Left cardiac atrium (tissue), 4 donors: ENCODE measurements at regions not wholly inside any gene's neighbourhood (a gene's known extent, or its start where the extent isn't known, plus 50 kb on each side); places are given as distances from the start of the nearest gene placed in this dataset.

Experiments
- ATAC-seq, 2 donors: fragments of 200-7000 bp; cut with Tn5 transposase; one replicate each; pipeline ENCODE4 v1.9.1; 2020; ENCODE audit warnings: mild to moderate bottlenecking in 2 of 2, moderate library complexity in 2 of 2
- DNase-seq: peaks from one replicate; pipeline ENCODE4 v3.0.0-alpha.2; 2020
- intact Hi-C, 2 donors: fragments of 100-400 bp; cut with DNase I; formaldehyde crosslinking; loops; one replicate each; pipeline versions ENCODE4 v1.14.1 to v1.15.1; 2022 to 2023
- donor health status: DM: no; HTN: yes; CAD: no.
- donor health status: DM: no; HTN: yes; CAD: no; lungs with severe emphysema.
- donor health status: DM: yes; HTN: yes; CAD: no.
- donor health status: Dilated cardiomyopathy.

DNA sequence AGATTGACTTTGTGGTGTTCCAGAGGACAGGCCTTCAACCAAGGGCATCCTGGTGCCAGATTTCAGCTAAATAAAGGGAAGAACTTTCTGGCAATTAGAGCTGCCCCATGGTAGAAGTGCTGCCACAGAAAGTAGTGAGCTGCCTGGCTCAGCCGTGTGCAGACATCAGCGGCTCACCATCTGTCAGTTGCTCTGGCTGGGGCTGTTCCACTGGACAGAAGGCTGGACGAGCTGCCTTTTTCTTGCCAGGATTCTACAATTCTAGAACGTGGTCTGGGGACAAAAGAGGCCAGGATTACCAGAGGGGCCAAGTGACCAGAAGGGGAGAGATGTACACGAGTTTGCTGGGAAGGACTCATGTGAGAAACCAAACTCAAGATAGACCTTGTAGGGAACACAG is 107.0 kb upstream of the RPL38 start:
- no peak for ATAC-seq
- no peak for DNase-seq
- intact Hi-C loops: no loop called here

DNA sequence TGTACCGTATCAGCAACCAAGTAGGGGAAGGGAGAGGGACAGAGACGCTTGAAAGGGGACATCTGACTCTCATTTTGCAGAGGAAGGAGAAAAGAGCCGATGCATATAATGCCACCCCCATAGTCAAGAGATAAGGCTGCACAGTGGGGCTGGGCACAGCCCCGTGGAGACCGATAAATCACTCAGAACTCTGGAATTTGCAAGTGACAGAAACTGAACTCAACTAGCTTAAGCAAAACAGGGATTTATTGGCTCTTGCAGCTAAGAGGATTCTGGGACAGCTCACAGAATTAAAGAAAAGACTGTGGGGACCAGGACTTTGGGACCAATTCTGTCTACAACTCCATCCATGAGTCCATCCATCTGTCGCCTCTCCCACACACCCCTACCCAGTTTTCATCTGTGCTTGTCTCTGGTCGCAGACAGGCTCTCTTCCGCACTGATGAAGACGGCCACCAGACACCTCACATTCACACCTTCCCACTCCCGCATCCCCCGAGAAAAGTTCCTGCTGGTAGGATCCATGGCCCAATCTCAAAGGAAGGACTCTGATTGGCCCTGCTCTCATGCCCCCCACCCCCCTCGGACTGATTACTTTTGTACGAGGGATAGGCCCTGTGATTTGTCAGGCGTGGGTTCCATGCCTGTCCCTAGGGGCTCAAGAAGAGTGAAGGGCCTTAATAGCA is 105.9 kb upstream of the RPL38 start:
- ATAC-seq (no peak), DNase-seq (no peak)
- intact Hi-C loops: no loop called here

DNA sequence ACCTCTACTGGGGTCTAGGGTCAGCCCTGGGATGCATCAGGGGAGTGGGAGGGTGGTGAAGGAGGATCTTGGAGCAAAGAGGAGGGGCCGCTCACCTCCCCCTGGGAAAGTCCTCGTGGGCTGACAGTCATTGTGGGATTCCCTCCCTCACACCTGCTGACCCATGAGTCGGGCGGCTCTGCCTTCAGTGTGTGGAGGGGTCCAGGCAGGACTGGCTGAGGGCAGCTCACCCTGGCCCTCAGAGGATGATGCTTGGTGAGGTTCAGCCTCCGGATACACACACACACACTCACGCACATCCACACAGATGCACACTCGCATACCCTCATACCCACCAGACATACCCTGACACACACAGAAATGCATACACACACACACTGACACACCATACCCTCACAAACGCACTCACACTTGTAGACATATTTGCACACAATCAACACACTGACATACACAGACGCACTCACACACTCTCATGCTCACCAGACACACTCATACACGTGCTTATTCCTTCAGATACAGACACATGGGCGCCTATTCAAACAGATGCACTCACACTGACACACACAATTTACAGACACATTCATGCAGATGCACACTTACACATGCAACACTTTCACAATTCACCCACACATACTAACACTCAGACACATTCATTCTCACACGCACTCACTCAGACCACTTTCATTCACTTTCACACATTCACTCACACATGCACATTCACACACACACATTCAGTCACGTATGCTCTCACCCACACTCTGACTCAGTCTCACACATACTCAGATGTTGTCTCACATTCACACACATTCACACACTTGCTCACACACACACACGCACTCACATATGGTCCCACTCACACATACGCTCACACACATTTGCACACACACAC is 105.1 kb upstream of the RPL38 start:
- DNase-seq: no peak
- no peak for ATAC-seq
- intact Hi-C loops: no loop called here

DNA sequence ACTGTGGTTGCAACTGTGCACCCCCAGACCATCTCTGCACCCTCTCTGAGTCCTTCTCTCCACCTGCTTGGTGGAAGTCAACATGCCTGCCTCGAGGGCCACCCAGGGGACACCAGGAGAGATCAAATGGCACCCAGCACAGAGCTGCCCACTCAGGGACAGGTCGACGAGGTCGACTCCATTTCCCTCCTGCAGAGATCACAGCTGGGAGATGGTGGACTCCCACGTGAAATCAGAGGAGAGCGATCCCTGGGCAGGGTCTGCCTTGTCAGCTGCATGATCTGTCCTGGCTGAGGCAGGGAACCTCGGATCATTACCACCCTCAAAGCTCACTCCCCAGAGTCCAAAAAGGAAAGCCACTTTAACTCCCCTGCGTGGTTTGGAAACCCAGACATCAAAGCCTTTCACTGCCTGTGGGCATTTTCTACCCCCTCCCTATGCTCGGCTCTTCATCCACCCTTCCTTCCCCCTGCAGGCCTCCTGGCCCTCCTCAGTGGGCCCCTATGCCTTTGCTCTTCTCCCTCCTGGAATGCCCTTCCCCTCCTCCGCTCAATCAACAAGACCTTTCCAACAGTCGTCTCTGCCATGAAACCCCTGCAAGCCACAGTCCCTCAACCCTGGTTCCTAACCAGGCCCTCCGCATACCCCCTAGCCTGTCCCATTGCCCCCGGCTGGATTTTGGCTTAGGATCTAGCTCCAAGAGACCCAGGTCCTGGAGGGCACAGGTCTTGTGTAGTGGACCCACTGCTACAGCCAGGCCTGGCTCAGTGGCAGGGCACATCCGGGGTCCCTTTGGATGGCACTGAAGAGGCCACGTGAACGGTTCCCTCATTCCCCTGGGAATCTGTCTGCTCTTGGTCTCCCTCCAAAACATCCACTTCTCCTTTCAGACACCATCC is 103.8 kb upstream of the RPL38 start:
- ATAC-seq (no peak), DNase-seq (no peak)
- intact Hi-C loops: no loop called here

DNA sequence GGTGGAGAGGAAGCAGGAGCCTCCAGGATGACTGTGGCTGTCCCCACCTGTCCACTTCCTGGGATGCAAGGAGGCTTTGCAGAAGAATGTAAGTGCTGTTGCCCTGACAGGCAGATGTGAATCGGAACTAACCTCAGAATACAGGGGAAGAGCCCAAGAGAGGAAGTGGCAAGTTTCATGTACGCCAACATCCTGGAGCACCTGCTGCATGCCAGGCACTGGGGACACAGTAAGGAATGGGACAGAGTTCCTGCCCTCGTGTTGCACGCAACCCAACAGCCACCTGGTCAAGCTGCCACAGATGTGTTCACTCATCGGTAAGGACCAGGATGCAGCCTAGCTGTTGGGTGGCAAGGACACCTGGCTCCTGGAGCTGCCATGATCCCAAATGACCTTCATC is 98.6 kb upstream of the RPL38 start:
- intact Hi-C loops: no loop called here
- DNase-seq: no peak
- ATAC-seq: no peak

DNA sequence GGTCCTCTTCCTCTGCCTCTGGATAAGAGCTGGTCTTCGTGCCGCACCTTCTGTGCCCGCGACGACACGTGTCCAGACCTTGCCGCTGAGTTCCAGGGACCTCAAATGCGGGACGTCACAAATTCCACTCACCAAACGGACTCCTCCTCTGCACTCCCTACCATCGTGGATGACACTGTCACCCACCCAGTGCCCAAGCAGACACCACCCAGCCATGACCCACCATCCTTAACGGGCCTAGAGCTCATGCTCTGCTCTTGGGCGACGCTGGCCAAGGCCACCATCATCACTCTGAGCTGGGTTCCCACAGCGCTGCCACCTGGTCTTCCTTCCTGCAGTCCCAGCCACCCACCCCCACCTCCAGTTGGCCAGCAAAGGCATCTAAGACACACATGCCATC is 96.4 kb upstream of the RPL38 start:
- DNase-seq: no peak
- no peak for ATAC-seq
- intact Hi-C loops: no loop called here

DNA sequence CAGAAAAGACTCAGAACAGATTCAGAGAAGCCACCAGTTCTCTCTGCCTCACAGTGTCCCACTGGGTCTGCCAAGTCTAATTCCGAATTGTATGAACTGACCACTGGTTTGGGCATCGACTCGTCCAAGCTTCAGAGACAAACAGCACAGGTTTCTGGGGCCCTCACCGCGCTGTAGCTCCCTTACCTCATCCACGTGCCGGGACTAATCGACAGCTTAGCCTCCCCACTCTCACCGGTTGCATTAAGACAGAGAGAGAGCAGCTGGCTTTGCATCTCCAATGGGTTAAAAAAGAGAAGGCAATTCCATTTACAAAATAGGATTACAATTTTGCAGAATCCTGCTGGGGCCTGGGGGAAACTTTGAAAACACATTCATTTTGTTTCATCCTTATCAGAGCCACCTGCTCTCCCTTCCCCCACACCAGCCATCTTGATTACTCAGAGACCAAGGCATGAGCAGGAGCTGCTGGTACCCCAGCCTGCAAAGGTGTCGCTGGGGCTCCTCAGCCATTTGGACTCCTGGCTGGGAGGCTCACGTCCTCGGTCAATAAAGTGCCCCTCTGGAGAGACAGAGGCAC is 95.3 kb upstream of the RPL38 start:
- ATAC-seq (no peak), DNase-seq (no peak)
- intact Hi-C loops: no loop called here

DNA sequence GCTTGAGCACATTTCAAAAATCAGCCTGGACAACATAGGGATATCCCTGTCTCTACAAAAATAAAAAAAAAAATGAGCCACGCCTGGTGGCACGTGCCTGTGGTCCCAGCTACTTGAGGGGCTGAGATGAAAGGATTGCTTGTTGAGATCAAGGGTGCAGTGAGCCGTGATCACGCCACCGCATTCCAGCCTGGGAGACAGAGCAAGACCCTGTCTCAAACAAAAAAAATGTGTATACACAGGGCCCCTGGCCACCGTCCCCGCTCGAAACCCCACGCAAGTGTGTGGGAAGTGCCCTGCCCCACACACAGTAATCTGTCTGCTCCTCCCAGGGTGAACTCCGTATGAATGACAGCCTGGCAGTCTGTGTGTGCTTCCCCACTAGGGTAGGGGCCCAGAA is 93.0 kb upstream of the RPL38 start:
- intact Hi-C loops: no loop called here
- ATAC-seq: no peak

DNA sequence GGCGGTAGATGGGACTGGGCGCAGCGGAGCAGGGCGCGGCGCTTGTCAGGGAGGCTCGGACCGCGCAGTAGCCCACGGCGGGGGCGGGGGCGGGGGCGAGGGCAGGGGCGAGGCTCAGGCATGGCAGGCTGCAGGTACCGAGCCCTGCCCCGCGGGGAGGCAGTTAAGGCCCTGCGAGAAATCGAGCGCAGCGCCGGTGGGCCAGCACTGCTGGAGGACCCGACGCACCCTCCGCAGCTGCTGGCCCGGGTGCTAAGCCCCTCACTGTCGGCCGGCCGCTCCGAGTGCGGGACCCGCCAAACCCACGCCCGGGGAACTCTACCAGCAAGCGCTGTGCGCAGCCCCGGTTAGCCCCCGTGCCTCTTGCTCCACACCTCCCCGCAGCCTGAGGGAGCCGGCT is 90.2 kb upstream of the RPL38 start:
- no peak for ATAC-seq
- DNase-seq: no peak
- intact Hi-C loops: no loop called here

More for the DNA sequence above, 93.0 kb upstream of the RPL38 start:
- no peak for DNase-seq

DNA sequence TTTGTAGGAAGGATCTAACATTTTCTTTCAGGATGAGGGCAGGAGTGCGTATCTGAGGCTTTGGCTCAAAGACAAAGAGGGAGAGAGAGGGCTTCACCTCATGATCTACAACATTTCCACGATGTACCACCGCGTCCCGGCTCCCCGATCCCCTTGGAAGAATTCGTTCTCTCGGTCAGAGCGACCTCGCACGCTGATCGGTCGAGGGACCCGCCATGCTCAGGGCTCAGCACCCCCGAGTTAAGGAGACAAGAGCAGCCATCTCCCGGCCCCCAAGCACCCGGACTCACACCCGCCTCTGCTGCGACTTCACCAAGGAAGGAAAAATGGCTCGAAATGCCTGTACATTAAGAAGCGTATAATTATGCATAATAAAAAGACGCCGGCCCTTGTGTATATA is 89.5 kb upstream of the RPL38 start:
- intact Hi-C loops: no loop called here
- no peak for DNase-seq
- ATAC-seq: no peak

DNA sequence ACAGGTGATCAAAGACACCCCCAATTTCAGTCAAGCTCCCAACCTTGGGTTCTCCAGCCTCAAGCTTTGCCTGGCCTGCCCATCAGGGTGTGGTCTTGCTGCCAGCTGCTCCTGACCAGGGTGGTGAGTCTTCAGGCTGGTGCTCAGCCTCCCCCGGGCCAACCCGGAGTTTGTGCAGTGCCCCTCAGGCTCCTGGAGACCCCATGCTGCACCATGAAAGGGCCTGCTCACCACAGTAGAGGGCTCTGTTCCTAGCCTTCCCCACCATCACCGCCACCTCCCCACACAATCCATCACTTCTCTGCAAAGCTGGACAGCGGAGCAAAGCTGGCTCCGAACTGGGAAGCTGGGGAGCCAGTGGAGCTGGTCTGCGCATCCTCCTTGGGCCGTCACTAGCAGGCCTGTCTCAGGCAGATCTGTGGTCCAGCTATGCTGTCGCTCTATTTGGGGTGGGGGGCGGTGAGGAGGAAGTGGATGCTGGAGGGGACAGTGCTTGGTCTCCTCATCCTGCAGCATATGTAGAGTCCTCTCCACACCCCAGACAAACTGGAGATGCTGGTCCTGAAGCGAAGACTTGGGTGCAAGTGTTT is 88.5 kb upstream of the RPL38 start:
- ATAC-seq (no peak), DNase-seq (no peak)

DNA sequence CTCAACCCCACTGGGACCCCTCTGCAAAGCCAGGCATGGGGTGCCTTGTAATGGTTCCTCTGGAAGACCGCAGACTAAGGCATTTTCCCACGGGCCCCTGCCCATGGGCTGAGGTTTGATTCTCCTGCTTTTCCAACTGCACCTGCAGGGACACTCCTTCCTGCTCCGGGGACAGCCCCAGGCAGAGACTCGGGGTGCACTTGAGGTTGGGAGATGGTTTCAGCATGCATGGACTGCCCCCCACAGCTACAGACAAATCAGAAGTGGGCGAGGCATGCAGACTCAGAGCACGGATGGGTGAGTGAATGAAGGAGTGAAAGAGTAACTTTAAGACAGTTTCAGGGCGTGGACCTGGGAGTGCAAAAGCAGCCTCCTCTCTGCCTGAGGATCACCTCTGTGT is 87.9 kb upstream of the RPL38 start:
- intact Hi-C loops: no loop called here
- DNase-seq: no peak
- ATAC-seq: no peak

More for the DNA sequence above, 88.5 kb upstream of the RPL38 start:
- intact Hi-C loops: no loop called here

DNA sequence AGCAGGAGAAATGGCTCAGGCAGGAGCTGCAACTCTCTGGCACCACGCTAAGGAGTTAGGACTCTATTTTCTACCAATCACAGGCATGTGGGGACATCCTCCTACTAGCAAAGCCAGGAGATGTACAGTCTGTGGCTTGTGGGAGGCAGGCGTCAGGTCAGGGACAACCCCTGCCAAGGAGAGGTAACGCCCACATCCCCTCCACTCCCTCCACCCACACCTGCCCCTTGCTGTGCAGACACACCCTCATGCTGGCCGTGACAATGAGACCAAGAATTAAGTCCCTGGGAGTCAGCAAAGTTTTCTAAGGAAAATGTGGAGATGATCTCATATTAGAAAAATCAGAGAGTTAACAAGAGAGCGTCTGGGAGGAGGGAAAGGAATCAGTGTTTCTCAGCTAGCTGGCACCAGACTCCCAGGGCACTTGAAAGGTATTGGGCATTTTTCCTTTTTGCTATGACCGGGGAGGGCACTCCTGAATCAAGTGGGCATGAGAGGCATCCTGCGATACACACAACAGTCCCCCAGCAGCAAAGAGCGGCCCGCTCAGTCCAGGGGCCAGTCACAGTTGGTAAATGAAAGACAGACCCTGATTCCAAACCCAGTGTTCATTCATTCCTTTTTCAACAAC is 87.3 kb upstream of the RPL38 start:
- DNase-seq (no peak), ATAC-seq (no peak)
- intact Hi-C loops: no loop called here

DNA sequence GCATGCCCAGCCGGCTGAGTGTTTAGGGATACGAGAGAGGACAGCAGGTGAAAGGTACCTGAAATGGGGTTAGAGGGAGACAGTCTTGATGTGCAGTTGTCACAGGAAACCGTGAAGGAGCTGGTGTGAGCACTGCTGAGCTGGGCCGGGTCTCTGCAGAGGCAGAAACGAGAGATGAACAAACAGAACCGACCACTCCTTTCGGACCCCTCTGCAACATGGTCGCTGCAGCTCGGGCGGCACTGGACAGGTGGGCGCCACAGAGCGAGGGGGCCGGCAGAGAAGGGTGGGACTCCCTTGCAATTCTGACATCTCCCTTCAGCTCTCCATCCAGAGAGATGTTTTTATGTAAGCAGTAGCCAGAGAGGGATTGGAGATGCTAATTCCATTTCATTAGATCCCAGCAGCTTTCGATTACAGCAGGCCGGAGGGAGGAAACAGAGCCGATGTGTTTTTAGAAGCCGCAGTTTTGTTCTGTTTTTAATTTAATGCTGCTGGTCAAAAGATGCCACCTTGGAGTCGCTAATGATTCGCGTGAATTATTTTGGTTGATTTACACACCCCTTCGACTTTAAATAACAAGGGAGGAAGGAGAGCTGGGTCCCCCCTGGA is 86.3 kb upstream of the RPL38 start:
- ATAC-seq: no peak
- intact Hi-C loops: no loop called here
- no peak for DNase-seq

DNA sequence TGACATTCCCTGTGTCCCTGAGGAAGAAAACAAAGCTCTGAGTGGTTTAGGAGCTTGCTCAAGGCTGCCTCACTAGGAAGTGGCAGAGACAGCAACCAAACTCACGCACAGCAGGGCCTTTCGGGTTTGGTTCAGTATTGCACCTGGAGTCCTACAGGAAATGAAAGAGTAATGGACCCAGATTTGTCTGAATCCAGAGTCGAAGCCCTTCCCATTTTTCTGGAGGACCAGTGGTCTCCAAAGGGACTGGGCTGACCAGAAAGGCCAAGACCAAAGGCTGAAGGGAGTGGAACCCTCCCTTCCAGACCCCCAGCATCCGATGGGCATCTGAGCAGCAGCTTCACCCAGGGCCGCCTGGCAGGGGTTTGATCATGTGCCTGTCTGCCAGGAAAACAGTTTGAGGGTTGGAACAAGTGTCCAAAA is 85.5 kb upstream of the RPL38 start:
- intact Hi-C loops: no loop called here
- no peak for DNase-seq
- ATAC-seq: no peak

DNA sequence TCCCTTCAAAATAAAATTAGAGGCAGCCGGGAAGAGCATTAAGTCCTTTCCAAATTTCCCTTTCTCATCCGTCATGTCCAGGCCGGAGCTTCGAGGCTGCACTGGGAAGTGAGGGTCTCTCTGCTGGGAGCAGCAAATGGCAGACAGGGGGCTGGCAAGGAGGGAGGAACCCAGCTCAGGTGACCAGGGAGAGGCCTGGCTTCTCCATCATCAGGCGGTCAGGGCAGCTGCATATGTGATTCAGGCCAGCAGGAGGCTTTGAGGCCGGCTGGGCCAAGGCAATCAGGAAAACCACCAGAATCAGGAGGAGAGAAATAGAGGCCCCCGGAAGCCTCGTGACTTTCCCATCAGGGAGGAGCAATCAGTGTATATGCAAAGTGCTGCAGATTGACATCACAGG is 85.0 kb upstream of the RPL38 start:
- ATAC-seq (no peak), DNase-seq (no peak)
- intact Hi-C loops: no loop called here

DNA sequence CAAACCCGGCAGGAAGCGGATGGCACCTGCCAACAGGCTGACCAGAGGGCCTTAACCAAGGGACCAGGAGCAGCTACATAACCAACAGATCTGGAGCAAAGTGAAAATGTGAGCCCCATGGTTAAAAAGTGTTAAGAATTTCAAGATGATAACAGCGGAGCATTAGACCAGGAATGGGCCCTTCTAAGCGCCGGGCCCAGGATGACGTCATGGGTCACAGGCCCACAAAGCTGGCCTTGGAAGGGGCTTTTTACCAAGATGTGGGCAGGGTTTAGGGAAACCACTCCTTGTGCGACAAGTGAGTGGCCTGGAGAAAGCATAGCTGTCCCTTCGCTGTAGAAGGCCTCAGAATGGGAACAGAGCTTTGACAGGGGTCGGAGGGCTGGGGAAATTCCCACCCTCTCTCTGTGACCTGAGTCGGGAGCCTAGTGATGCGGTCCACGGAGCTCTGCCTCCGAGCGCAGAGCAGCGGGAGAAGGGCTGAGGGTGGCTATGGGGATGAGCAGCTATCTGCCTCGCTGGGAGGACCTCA is 84.4 kb upstream of the RPL38 start:
- DNase-seq (no peak), ATAC-seq (no peak)
- intact Hi-C loops: no loop called here

DNA sequence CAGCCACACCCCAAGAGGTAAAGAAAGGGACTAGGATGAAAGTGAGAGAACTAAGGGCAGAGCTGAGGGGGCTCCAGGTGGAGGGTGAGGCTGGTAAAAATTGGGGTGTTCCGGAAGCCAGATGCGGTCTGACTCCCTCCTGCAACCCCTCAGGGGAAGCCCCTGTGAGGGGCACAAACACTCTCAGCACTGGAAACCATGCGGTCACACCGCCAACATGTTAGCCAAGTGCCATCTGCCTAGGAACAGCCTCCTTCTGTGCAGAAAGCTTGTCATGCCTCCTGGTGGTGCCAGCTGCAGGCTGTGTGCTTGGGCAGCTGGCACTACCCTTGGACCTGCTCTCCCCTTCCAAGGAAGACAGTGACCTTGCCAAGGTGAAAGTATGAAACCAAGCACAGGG is 83.5 kb upstream of the RPL38 start:
- no peak for DNase-seq
- no peak for ATAC-seq
- intact Hi-C loops: no loop called here
